Activated naive CD8-positive, alpha-beta T cell (primary cell): ENCODE measurements at regions not wholly inside any gene's neighbourhood (a gene's known extent, or its start where the extent isn't known, plus 50 kb on each side); places are given as distances from the start of the nearest gene placed in this dataset.

ENCODE experiments used
- H3K27ac Mint-ChIP-seq: one replicate; pipeline ENCODE4 v1.8.0; 2021; ENCODE audit warnings: mixed read lengths
- H3K27me3 Mint-ChIP-seq: one replicate; pipeline ENCODE4 v1.8.0; 2021; ENCODE audit warnings: mixed read lengths
- H3K36me3 Mint-ChIP-seq: one replicate; pipeline ENCODE4 v1.8.0; 2021; ENCODE audit warnings: mixed read lengths
- H3K4me1 Mint-ChIP-seq: one replicate; pipeline ENCODE4 v1.8.0; 2021; ENCODE audit warnings: low read depth, mixed read lengths
- H3K4me3 Mint-ChIP-seq: one replicate; pipeline ENCODE4 v1.8.0; 2021; ENCODE audit warnings: mild to moderate bottlenecking, mixed read lengths
- H3K9me3 Mint-ChIP-seq: one replicate; pipeline ENCODE4 v1.8.0; 2021; ENCODE audit warnings: low read depth, mixed read lengths

- H3K4me3 Mint-ChIP-seq: peak overlapping the region; percentile 2
- peak overlapping the region; percentile 19 for H3K27ac Mint-ChIP-seq
- no peaks in the 10 kb centered on the region for H3K27me3 Mint-ChIP-seq
- no peaks in the 10 kb centered on the region for H3K9me3 Mint-ChIP-seq
- no peaks in the 10 kb centered on the region for H3K36me3 Mint-ChIP-seq
- H3K4me1 Mint-ChIP-seq: peaks cover 58% of the 10 kb centered on the region
Measured at GRCh38 chr4:113823291-113823659, 61.7 kb upstream of the CAMK2D start.

- Mint-ChIP-seq H3K4me3 (peak overlapping the region; percentile 6), H3K36me3 (no peaks in the 10 kb centered on the region), H3K27me3 (no peaks in the 10 kb centered on the region), H3K4me1 (peaks cover 55% of the 10 kb centered on the region), H3K9me3 (no peaks in the 10 kb centered on the region), H3K27ac (peak overlapping the region; percentile 19)
Measured at GRCh38 chr4:113822555-113823290, 61.2 kb upstream of the CAMK2D start.

DNA sequence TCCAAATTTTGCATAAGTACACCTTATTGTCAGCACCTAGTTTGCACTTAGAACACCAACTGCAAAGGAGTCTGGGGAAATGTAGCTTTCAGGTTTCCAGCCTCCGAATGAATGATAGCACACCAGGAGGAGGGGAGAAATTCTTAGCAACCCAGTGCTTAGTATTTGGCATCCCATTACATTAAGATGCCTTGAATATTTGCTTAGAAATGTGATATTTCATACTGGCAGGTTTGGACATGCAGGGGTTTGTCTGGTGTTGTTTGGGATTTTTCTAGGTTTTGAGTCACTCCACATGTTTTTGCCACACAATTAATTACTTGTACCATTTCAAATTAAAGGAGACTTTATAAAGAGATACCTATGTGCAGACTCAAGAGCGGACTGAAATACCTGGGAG, 60.3 kb upstream of the CAMK2D start:
- peaks cover under 1% of the 10 kb centered on the region for H3K9me3 Mint-ChIP-seq
- H3K27me3 Mint-ChIP-seq: no peaks in the 10 kb centered on the region
- peaks cover 49% of the 10 kb centered on the region for H3K4me1 Mint-ChIP-seq
- H3K4me3 Mint-ChIP-seq: no peak overlapping the region
- no peaks in the 10 kb centered on the region for H3K36me3 Mint-ChIP-seq
- peak overlapping the region; percentile 19 for H3K27ac Mint-ChIP-seq

DNA sequence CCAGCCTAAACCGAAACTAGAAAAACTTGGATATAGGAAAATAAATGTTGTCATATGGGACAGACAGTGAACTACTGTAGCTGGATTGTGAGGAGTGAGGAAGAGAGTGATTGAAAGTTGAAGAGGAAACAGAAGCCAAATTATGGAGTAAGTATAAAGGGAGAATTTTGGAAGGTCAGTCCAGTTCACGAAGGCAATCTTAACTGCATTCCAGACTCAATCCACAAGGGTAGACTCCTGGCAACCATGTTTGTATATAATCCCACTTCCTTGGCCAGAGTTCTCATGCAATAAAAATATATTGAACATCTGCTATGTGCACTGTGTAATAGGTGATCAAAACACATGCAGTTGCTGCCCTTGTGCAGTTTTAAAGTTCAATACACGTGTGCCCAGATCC, 58.6 kb upstream of the CAMK2D start:
- Mint-ChIP-seq H3K9me3 (peaks cover 5% of the 10 kb centered on the region), H3K27ac (no peak overlapping the region), H3K27me3 (no peaks in the 10 kb centered on the region), H3K4me1 (peaks cover 39% of the 10 kb centered on the region), H3K36me3 (no peaks in the 10 kb centered on the region), H3K4me3 (no peak overlapping the region)

- Mint-ChIP-seq H3K9me3 (peaks cover 5% of the 10 kb centered on the region), H3K4me3 (no peak overlapping the region), H3K27me3 (no peaks in the 10 kb centered on the region), H3K27ac (no peak overlapping the region), H3K4me1 (peaks cover 2% of the 10 kb centered on the region), H3K36me3 (no peaks in the 10 kb centered on the region)
Measured at GRCh38 chr4:113815826-113816225, 54.3 kb upstream of the CAMK2D start.

DNA sequence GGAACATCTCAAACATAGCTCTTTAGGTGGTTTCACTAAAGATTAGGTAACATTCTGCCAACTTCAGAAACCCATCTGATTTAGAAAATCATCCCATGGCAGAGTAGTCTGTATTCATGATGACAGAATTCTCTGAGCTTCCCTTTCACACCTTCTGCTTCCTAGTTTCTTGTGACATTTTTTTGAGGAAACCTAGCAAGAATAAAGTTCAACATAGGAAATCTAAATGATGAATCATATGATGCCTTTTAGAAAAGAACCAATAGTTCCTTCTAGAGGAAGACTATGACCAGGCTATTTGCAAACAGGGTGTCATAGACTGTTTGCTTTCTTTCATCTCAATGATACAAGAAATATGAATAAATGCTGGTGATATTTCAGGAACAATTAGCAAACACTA, 49.8 kb upstream of the CAMK2D start:
- no peak overlapping the region for H3K27ac Mint-ChIP-seq
- peaks cover under 1% of the 10 kb centered on the region for H3K4me1 Mint-ChIP-seq
- H3K36me3 Mint-ChIP-seq: no peaks in the 10 kb centered on the region
- no peaks in the 10 kb centered on the region for H3K27me3 Mint-ChIP-seq
- H3K9me3 Mint-ChIP-seq: no peaks in the 10 kb centered on the region
- no peak overlapping the region for H3K4me3 Mint-ChIP-seq
